ENCODE measurements at regions not wholly inside any gene's neighbourhood (a gene's known extent, or its start where the extent isn't known, plus 50 kb on each side); places are given as distances from the start of the nearest gene placed in this dataset.

DNA sequence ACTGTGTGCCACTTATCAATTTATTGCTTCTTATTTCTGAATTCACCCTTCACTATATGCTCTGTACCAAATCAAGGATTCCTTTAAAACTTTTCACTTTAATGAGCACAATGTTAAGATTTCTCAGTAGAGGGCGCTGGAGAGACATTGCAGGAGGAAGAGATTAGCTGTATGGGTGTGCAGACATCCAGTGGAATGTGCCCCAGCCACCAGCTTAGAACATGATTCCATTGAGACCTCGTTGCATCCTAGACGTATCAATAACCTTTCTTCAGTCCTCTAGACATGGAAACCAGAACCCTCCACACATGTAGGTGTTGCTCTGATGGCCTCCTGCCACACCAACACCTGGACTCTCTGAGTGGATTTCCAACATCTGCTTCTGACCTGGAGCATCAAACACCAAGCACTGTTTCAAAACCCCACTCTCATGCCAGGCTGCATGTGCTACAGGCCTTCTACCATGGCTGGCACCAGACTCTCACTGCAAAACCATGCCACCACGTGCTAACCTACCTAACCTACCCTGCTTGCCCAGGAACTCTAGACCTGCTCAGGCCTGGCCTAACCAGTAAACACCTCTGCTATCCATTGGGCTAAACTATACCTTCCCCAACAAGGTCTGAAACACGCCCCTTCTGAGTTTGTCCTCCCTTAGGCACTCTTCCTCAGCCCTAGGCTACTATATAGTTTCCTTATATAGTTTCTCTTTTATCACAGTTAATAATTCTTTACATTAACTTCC lies 633.2 kb upstream of the PKDCC start:
- TF ChIP-seq, protein P1, sequence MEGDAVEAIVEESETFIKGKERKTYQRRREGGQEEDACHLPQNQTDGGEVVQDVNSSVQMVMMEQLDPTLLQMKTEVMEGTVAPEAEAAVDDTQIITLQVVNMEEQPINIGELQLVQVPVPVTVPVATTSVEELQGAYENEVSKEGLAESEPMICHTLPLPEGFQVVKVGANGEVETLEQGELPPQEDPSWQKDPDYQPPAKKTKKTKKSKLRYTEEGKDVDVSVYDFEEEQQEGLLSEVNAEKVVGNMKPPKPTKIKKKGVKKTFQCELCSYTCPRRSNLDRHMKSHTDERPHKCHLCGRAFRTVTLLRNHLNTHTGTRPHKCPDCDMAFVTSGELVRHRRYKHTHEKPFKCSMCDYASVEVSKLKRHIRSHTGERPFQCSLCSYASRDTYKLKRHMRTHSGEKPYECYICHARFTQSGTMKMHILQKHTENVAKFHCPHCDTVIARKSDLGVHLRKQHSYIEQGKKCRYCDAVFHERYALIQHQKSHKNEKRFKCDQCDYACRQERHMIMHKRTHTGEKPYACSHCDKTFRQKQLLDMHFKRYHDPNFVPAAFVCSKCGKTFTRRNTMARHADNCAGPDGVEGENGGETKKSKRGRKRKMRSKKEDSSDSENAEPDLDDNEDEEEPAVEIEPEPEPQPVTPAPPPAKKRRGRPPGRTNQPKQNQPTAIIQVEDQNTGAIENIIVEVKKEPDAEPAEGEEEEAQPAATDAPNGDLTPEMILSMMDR (IDR thresholded peaks at IDR 0.05), result peak in 1 of 4 experiments; percentile 30
- TF ChIP-seq POLR2A (IDR thresholded peaks at IDR 0.05), result no peak

Measured in sigmoid colon (tissue), 3 donors.